ENCODE measurements at regions not wholly inside any gene's neighbourhood (a gene's known extent, or its start where the extent isn't known, plus 50 kb on each side); places are given as distances from the start of the nearest gene placed in this dataset.

DNA sequence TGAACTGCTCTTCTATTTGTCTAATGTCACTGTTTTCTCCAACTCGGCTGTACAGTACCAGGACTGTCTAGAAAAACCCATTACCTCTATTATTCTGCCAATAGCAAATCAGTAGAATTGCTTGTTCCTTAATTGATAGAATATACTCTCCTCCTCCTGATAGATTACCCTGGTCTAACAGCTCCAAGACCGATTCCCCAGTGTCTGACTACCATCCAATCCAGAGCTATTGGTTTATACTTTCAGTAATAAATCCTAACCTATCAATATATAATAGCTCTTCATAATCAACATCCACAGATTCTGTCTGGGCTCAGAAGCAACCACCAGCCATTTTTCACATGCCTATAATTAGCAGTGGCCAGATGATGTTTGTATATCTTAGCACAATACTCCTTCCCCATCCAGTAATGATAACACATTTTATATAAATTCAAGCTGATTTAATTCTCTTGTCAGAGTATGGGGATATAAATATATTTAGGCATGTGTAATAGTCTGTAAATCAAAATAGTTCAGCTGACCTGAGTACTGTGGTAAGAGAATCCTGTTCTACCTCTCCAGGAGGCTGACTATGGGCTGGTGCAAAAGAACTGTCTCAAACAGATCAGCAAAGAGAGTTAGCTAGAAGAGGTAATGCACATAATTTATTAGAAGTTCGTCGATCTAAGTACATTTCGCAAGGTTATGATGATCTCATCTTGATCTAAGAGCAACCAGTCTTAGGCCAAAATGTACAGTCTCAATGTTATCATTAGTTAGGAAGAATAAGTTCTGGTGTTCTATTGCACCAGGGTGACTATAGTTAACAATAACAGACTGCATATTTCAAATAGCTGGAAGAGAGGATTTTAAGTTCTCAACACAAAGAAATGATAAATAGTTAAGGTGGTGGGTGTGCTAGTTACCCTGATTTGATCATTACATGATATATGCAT is 193.4 kb downstream of the SHOX2 start:
- TF ChIP-seq, protein P1, sequence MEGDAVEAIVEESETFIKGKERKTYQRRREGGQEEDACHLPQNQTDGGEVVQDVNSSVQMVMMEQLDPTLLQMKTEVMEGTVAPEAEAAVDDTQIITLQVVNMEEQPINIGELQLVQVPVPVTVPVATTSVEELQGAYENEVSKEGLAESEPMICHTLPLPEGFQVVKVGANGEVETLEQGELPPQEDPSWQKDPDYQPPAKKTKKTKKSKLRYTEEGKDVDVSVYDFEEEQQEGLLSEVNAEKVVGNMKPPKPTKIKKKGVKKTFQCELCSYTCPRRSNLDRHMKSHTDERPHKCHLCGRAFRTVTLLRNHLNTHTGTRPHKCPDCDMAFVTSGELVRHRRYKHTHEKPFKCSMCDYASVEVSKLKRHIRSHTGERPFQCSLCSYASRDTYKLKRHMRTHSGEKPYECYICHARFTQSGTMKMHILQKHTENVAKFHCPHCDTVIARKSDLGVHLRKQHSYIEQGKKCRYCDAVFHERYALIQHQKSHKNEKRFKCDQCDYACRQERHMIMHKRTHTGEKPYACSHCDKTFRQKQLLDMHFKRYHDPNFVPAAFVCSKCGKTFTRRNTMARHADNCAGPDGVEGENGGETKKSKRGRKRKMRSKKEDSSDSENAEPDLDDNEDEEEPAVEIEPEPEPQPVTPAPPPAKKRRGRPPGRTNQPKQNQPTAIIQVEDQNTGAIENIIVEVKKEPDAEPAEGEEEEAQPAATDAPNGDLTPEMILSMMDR (IDR thresholded peaks at IDR 0.05), result no peak
- TF ChIP-seq POLR2A (IDR thresholded peaks at IDR 0.05), result no peak

All from testis (tissue), 2 donors.